Activated CD4-positive, alpha-beta memory T cell treated with anti-CD3 and anti-CD28 coated beads for 36 hours (primary cell): ENCODE measurements at regions not wholly inside any gene's neighbourhood (a gene's known extent, or its start where the extent isn't known, plus 50 kb on each side); places are given as distances from the start of the nearest gene placed in this dataset.

Experiments
- CTCF ChIA-PET: fragments of 350-600 bp; sonication (Branson Sonifier 250); formaldehyde crosslinking; loops from one replicate; lab custom pipeline; 2021; ENCODE audit warnings: antibody characterized with exemption, inconsistent platforms; lab: Charles Lee
- POLR2A ChIA-PET: fragments of 350-600 bp; sonication (Branson Sonifier 250); formaldehyde crosslinking; loops from one replicate; lab custom pipeline; 2021; ENCODE audit warnings: antibody characterized with exemption; lab: Charles Lee
- DNase-seq: peaks from one replicate; pipeline ENCODE4 v3.0.0-alpha.2; 2020
- H3K27ac Mint-ChIP-seq: one replicate; pipeline ENCODE4 v1.8.0; 2021; ENCODE audit warnings: mixed read lengths
- H3K27me3 Mint-ChIP-seq: one replicate; pipeline ENCODE4 v1.8.0; 2021; ENCODE audit warnings: mixed read lengths
- H3K36me3 Mint-ChIP-seq: one replicate; pipeline ENCODE4 v1.8.0; 2021; ENCODE audit warnings: mixed read lengths
- H3K4me1 Mint-ChIP-seq: one replicate; pipeline ENCODE4 v1.8.0; 2021; ENCODE audit warnings: low read depth, mixed read lengths
- H3K4me3 Mint-ChIP-seq: one replicate; pipeline ENCODE4 v1.8.0; 2021; ENCODE audit warnings: mild to moderate bottlenecking, mixed read lengths
- H3K9me3 Mint-ChIP-seq: one replicate; pipeline ENCODE4 v1.8.0; 2021; ENCODE audit warnings: mixed read lengths
- intact Hi-C: fragments of 100-400 bp; cut with micrococcal nuclease; formaldehyde crosslinking; loops from one replicate; pipeline ENCODE4 v1.15.1; 2023

GRCh38 chr16:49120631-49121030, 161.0 kb downstream of the CBLN1 start:
- peaks cover 5% of the 10 kb centered on the region for H3K9me3 Mint-ChIP-seq
- CTCF ChIA-PET, result no interaction called here
- no peaks in the 10 kb centered on the region for H3K27me3 Mint-ChIP-seq
- POLR2A ChIA-PET, result no interaction called here
- no peak overlapping the region for H3K27ac Mint-ChIP-seq
- H3K4me3 Mint-ChIP-seq, result no peak overlapping the region
- no peaks in the 10 kb centered on the region for H3K4me1 Mint-ChIP-seq
- no peak for DNase-seq
- H3K36me3 Mint-ChIP-seq, result no peaks in the 10 kb centered on the region
- intact Hi-C loops, result no loop called here

- CTCF ChIA-PET, result no interaction called here
- no peak for DNase-seq
- H3K4me3 Mint-ChIP-seq, result no peak overlapping the region
- intact Hi-C loops, result no loop called here
- H3K4me1 Mint-ChIP-seq, result no peaks in the 10 kb centered on the region
- H3K9me3 Mint-ChIP-seq, result peaks cover 5% of the 10 kb centered on the region
- POLR2A ChIA-PET, result no interaction called here
- H3K36me3 Mint-ChIP-seq, result no peaks in the 10 kb centered on the region
- H3K27me3 Mint-ChIP-seq, result no peaks in the 10 kb centered on the region
- H3K27ac Mint-ChIP-seq, result no peak overlapping the region
Observed at GRCh38 chr16:49116873-49117272, 164.8 kb downstream of the CBLN1 start.

- Mint-ChIP-seq H3K4me3 (no peak overlapping the region), H3K4me1 (no peaks in the 10 kb centered on the region), H3K9me3 (peaks cover 5% of the 10 kb centered on the region), H3K36me3 (no peaks in the 10 kb centered on the region), H3K27me3 (no peaks in the 10 kb centered on the region), H3K27ac (no peak overlapping the region)
- DNase-seq, result no peak
- intact Hi-C loops, result no loop called here
- ChIA-PET CTCF (no interaction called here), POLR2A (no interaction called here)
Observed at GRCh38 chr16:49115956-49116355, 165.7 kb downstream of the CBLN1 start.

GRCh38 chr16:49112754-49113153, 168.9 kb downstream of the CBLN1 start:
- Mint-ChIP-seq H3K36me3 (no peaks in the 10 kb centered on the region), H3K4me1 (no peaks in the 10 kb centered on the region), H3K27me3 (no peaks in the 10 kb centered on the region), H3K4me3 (no peak overlapping the region), H3K27ac (no peak overlapping the region), H3K9me3 (no peaks in the 10 kb centered on the region)
- ChIA-PET POLR2A (no interaction called here), CTCF (no interaction called here)
- DNase-seq, result no peak
- intact Hi-C loops, result no loop called here

GRCh38 chr16:49111351-49111750, 170.3 kb downstream of the CBLN1 start:
- CTCF ChIA-PET, result no interaction called here
- no peaks in the 10 kb centered on the region for H3K36me3 Mint-ChIP-seq
- H3K27ac Mint-ChIP-seq, result no peak overlapping the region
- no peaks in the 10 kb centered on the region for H3K27me3 Mint-ChIP-seq
- H3K4me1 Mint-ChIP-seq, result no peaks in the 10 kb centered on the region
- H3K9me3 Mint-ChIP-seq, result no peaks in the 10 kb centered on the region
- POLR2A ChIA-PET, result no interaction called here
- H3K4me3 Mint-ChIP-seq, result no peak overlapping the region
- DNase-seq, result no peak
- intact Hi-C loops, result no loop called here

GRCh38 chr16:49108611-49109010, 173.0 kb downstream of the CBLN1 start:
- CTCF ChIA-PET, result no interaction called here
- Mint-ChIP-seq H3K4me1 (no peaks in the 10 kb centered on the region), H3K9me3 (peaks cover 5% of the 10 kb centered on the region), H3K27ac (no peak overlapping the region), H3K4me3 (no peak overlapping the region), H3K27me3 (no peaks in the 10 kb centered on the region), H3K36me3 (no peaks in the 10 kb centered on the region)
- no peak for DNase-seq
- POLR2A ChIA-PET, result no interaction called here
- intact Hi-C loops, result no loop called here

GRCh38 chr16:49103298-49103697, 178.3 kb downstream of the CBLN1 start:
- no peak for DNase-seq
- Mint-ChIP-seq H3K27me3 (no peaks in the 10 kb centered on the region), H3K4me3 (no peak overlapping the region), H3K9me3 (peaks cover 18% of the 10 kb centered on the region), H3K36me3 (no peaks in the 10 kb centered on the region), H3K4me1 (no peaks in the 10 kb centered on the region), H3K27ac (no peak overlapping the region)
- POLR2A ChIA-PET, result no interaction called here
- CTCF ChIA-PET, result no interaction called here
- intact Hi-C loops, result no loop called here

- no peaks in the 10 kb centered on the region for H3K4me1 Mint-ChIP-seq
- no peaks in the 10 kb centered on the region for H3K36me3 Mint-ChIP-seq
Observed at GRCh38 chr16:49101997-49102396, 179.6 kb downstream of the CBLN1 start.

GRCh38 chr16:49100366-49100765, 181.3 kb downstream of the CBLN1 start:
- intact Hi-C loops, result no loop called here
- H3K9me3 Mint-ChIP-seq, result peaks cover 18% of the 10 kb centered on the region
- no peak for DNase-seq
- H3K4me1 Mint-ChIP-seq, result no peaks in the 10 kb centered on the region
- H3K4me3 Mint-ChIP-seq, result no peak overlapping the region
- H3K27me3 Mint-ChIP-seq, result no peaks in the 10 kb centered on the region
- H3K27ac Mint-ChIP-seq, result no peak overlapping the region
- ChIA-PET CTCF (no interaction called here), POLR2A (no interaction called here)
- no peaks in the 10 kb centered on the region for H3K36me3 Mint-ChIP-seq

More at GRCh38 chr16:49101997-49102396, 179.6 kb downstream of the CBLN1 start:
- H3K4me3 Mint-ChIP-seq, result no peak overlapping the region
- intact Hi-C loops, result no loop called here
- H3K27me3 Mint-ChIP-seq, result no peaks in the 10 kb centered on the region
- H3K27ac Mint-ChIP-seq, result no peak overlapping the region
- POLR2A ChIA-PET, result no interaction called here
- no peak for DNase-seq
- peaks cover 18% of the 10 kb centered on the region for H3K9me3 Mint-ChIP-seq
- CTCF ChIA-PET, result no interaction called here

GRCh38 chr16:49097964-49098363, 183.7 kb downstream of the CBLN1 start:
- Mint-ChIP-seq H3K4me1 (no peaks in the 10 kb centered on the region), H3K9me3 (peaks cover 10% of the 10 kb centered on the region), H3K36me3 (no peaks in the 10 kb centered on the region), H3K4me3 (no peak overlapping the region), H3K27ac (no peak overlapping the region), H3K27me3 (no peaks in the 10 kb centered on the region)
- ChIA-PET POLR2A (no interaction called here), CTCF (no interaction called here)
- intact Hi-C loops, result no loop called here
- no peak for DNase-seq

GRCh38 chr16:49096176-49096945, 185.3 kb downstream of the CBLN1 start:
- intact Hi-C loops, result no loop called here
- H3K4me3 Mint-ChIP-seq, result no peak overlapping the region
- H3K27me3 Mint-ChIP-seq, result no peaks in the 10 kb centered on the region
- H3K36me3 Mint-ChIP-seq, result no peaks in the 10 kb centered on the region
- no peak for DNase-seq
- CTCF ChIA-PET, result no interaction called here
- H3K27ac Mint-ChIP-seq, result no peak overlapping the region
- POLR2A ChIA-PET, result no interaction called here
- H3K9me3 Mint-ChIP-seq, result peaks cover 8% of the 10 kb centered on the region
- no peaks in the 10 kb centered on the region for H3K4me1 Mint-ChIP-seq

- H3K4me3 Mint-ChIP-seq, result no peak overlapping the region
- no peak overlapping the region for H3K27ac Mint-ChIP-seq
- intact Hi-C loops, result no loop called here
- ChIA-PET CTCF (no interaction called here), POLR2A (no interaction called here)
- no peak for DNase-seq
- H3K36me3 Mint-ChIP-seq, result no peaks in the 10 kb centered on the region
- H3K27me3 Mint-ChIP-seq, result no peaks in the 10 kb centered on the region
- H3K4me1 Mint-ChIP-seq, result no peaks in the 10 kb centered on the region
- peaks cover 6% of the 10 kb centered on the region for H3K9me3 Mint-ChIP-seq
Observed at GRCh38 chr16:49095539-49095938, 186.1 kb downstream of the CBLN1 start.

- H3K9me3 Mint-ChIP-seq, result peaks cover 3% of the 10 kb centered on the region
- H3K4me3 Mint-ChIP-seq, result no peak overlapping the region
- CTCF ChIA-PET, result no interaction called here
- H3K27me3 Mint-ChIP-seq, result no peaks in the 10 kb centered on the region
- DNase-seq, result no peak
- no peak overlapping the region for H3K27ac Mint-ChIP-seq
- H3K4me1 Mint-ChIP-seq, result no peaks in the 10 kb centered on the region
- POLR2A ChIA-PET, result no interaction called here
- intact Hi-C loops, result no loop called here
- no peaks in the 10 kb centered on the region for H3K36me3 Mint-ChIP-seq
Observed at GRCh38 chr16:49094471-49094870, 187.2 kb downstream of the CBLN1 start.
